OCI-LY3 (cell line): ENCODE measurements at regions not wholly inside any gene's neighbourhood (a gene's known extent, or its start where the extent isn't known, plus 50 kb on each side); places are given as distances from the start of the nearest gene placed in this dataset.

Source experiments
- EZH2phosphoT487 ChIP-seq: fragments of 200-600 bp; shearing (Covaris generic); IDR thresholded peaks from 2 replicates; pipeline ENCODE4 v1.6.1; 2018; ENCODE audit warnings: antibody characterized with exemption, mixed run types, low read depth
- TF ChIP-seq, protein P1 (sequence below): fragments of 200-600, 300-600 bp; sonication (generic); IDR thresholded peaks from 2 replicates; pipeline ENCODE4 v1.5.1; 2014; ENCODE audit warnings: antibody characterized with exemption, low read length, low read depth

DNA sequence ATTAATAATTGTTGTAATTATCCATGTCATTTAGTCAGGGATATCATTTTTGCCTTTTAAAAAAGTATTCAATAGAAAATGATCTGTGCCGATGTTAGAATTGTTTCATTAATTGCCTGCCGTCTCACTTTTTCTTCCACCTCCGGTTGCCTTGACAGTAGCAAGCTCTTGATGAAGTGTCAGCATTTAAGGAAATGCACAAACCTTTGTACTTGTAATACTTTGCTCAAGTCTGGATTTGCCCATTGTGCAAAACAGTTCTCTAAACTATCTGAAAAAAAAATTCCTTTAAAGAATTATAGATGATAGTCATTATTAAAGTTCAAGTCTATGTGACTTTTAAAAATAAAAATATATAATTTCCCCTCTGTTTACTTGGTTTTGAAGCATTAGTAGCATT lies 619.7 kb downstream of the GATA3 start:
- TF ChIP-seq, protein P1, sequence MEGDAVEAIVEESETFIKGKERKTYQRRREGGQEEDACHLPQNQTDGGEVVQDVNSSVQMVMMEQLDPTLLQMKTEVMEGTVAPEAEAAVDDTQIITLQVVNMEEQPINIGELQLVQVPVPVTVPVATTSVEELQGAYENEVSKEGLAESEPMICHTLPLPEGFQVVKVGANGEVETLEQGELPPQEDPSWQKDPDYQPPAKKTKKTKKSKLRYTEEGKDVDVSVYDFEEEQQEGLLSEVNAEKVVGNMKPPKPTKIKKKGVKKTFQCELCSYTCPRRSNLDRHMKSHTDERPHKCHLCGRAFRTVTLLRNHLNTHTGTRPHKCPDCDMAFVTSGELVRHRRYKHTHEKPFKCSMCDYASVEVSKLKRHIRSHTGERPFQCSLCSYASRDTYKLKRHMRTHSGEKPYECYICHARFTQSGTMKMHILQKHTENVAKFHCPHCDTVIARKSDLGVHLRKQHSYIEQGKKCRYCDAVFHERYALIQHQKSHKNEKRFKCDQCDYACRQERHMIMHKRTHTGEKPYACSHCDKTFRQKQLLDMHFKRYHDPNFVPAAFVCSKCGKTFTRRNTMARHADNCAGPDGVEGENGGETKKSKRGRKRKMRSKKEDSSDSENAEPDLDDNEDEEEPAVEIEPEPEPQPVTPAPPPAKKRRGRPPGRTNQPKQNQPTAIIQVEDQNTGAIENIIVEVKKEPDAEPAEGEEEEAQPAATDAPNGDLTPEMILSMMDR = no peak
- TF ChIP-seq EZH2phosphoT487 = no peak
